ENCODE measurements at regions not wholly inside any gene's neighbourhood (a gene's known extent, or its start where the extent isn't known, plus 50 kb on each side); places are given as distances from the start of the nearest gene placed in this dataset.

DNA sequence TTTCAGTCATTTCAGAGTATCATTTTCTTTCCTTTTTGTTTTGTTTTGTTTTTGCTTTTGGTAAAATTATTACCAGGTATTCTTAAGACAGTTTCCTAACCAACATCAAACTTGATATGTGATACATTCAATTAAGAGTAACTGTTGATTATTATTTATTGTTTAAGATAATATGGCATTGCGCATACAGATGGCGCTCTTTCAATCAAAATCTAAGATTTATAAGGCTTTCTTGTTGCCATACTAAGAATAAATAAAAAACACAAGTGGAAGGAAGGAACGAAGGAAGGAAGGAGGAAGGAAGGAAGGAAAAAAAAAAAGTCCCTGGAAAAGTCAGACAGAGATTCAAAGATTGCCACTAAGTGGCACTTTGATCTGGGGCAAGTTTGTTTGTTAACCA lies 1308.7 kb upstream of the FAM98A start:
- Histone ChIP-seq H3K56ac (replicated peaks; ENCODE audit: insufficient read length, low read depth, low read length) (no peak overlapping the region), H2BK120ac (replicated peaks; ENCODE audit: low read depth, low read length) (no peak overlapping the region), H3K79me2 (ENCODE audit: control insufficient read depth in 1 of 2, insufficient read depth in 2 of 2, low read length in 2 of 2) (no peaks in the 10 kb centered on the region), H3K27ac (ENCODE audit: low read depth, low read length) (no peak overlapping the region), H3K9ac (replicated peaks in 1 of 4; ENCODE audit: extremely low read depth in 1 of 4, low read depth in 3 of 4, low read length in 3 of 4) (no peak overlapping the region), H3K4me3 (ENCODE audit: extremely low read depth in 1 of 4, insufficient read depth in 2 of 4, low read depth in 3 of 4, low read length in 4 of 4) (no peak overlapping the region), H3K18ac (ENCODE audit: extremely low read depth, low read length) (no peak overlapping the region), H3K27me3 (replicated peaks in 1 of 4; ENCODE audit: control insufficient read depth in 3 of 4, extremely low read depth in 1 of 4, insufficient read depth in 3 of 4, low read length in 3 of 4) (peaks cover 0 to under 1% (median 0%) of the 10 kb centered on the region in 4 experiments; a peak in 1 of 7 replicates), H3K23me2 (ENCODE audit: low read depth, low read length) (no peaks in the 10 kb centered on the region; the same call in 1 of the 2 replicates), H3K4ac (replicated peaks; ENCODE audit: insufficient read length, low read depth, low read length) (no peak overlapping the region), H3K23ac (ENCODE audit: insufficient read length) (no peak overlapping the region), H3K9me3 (ENCODE audit: insufficient read depth in 2 of 2, low read depth in 1 of 2, low read length in 1 of 2) (no peaks in the 10 kb centered on the region), H2AK5ac (ENCODE audit: low read depth, low read length) (no peak overlapping the region), H2BK15ac (ENCODE audit: low read length) (no peak overlapping the region), H2AFZ (ENCODE audit: low read length) (no peak overlapping the region), H4K8ac (ENCODE audit: extremely low read depth, insufficient read depth, low read length) (no peak overlapping the region), H3K14ac (ENCODE audit: insufficient read length) (no peak overlapping the region), H3K4me1 (replicated peaks in 1 of 4; ENCODE audit: control insufficient read depth in 3 of 4, insufficient read depth in 4 of 4, low read length in 3 of 4) (no peaks in the 10 kb centered on the region), H2BK12ac (ENCODE audit: low read depth, low read length) (no peak overlapping the region), H3K4me2 (ENCODE audit: insufficient read depth in 1 of 2, low read depth in 2 of 2, low read length in 2 of 2) (no peak overlapping the region), H4K91ac (replicated peaks; ENCODE audit: insufficient read length, low read length) (no peak overlapping the region), H2BK5ac (ENCODE audit: low read depth, low read length) (no peak overlapping the region), H2BK20ac (ENCODE audit: low read length) (no peak overlapping the region), H4K20me1 (replicated peaks in 1 of 2; ENCODE audit: control insufficient read depth in 1 of 2, insufficient read depth in 2 of 2, low read length in 2 of 2) (no peaks in the 10 kb centered on the region), H3K79me1 (ENCODE audit: low read depth, low read length) (no peaks in the 10 kb centered on the region), H4K5ac (ENCODE audit: insufficient read length, low read depth, low read length) (no peak overlapping the region), H3K36me3 (ENCODE audit: control insufficient read depth in 2 of 4, insufficient read depth in 4 of 4, low read length in 3 of 4) (no peaks in the 10 kb centered on the region)
- WGBS, 2 experiments (ENCODE audit: extremely low coverage in 1 of 2, insufficient coverage in 1 of 2, insufficient read length in 1 of 2, insufficient replicate concordance in 2 of 2, low coverage in 1 of 2, low lambda C conversion rate in 2 of 2, missing lambda C conversion rate in 1 of 2): 95% methylated on average over 3 of the region's 3 CpGs; no CpG with 5 or more reads in 1 of the 2 experiments
- TF ChIP-seq NRF1 (IDR thresholded peaks at IDR 0.05; ENCODE audit: low read depth, low read length) (no peak), JUND (IDR thresholded peaks at IDR 0.05; ENCODE audit: low read length) (no peak), HDAC6 (IDR thresholded peaks at IDR 0.05; ENCODE audit: low read depth, low read length) (no peak), SP4 (IDR thresholded peaks at IDR 0.05; ENCODE audit: low read length) (no peak), TAF7 (optimal IDR thresholded peaks at IDR 0.05; ENCODE audit: borderline replicate concordance, low read depth, low read length) (no peak), PHF8 (conservative IDR thresholded peaks at IDR 0.05; ENCODE audit: low read depth, low read length) (no peak), GTF2F1 (IDR thresholded peaks at IDR 0.05; ENCODE audit: borderline replicate concordance, low read depth, low read length) (no peak)
- TF ChIP-seq, protein P1, sequence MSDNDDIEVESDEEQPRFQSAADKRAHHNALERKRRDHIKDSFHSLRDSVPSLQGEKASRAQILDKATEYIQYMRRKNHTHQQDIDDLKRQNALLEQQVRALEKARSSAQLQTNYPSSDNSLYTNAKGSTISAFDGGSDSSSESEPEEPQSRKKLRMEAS (IDR thresholded peaks at IDR 0.05): no peak
- POLR2A ChIA-PET (ENCODE audit: partially characterized antibody): no interaction called here
- CTCF ChIA-PET (ENCODE audit: partially characterized antibody): interaction anchor here (0.6 to 1.7 kb wide), 6 partner anchors 9 to 996 kb away, joined by 3 to 5 read pairs (median 4); no protein-coding TSS in a partner anchor
- FAIRE-seq: no peak
- no peak for DNase-seq (ENCODE audit: low read depth in 1 of 2, low spot score in 2 of 2)

Measured in H1 (cell line).